ENCODE measurements at regions not wholly inside any gene's neighbourhood (a gene's known extent, or its start where the extent isn't known, plus 50 kb on each side); places are given as distances from the start of the nearest gene placed in this dataset.

DNA sequence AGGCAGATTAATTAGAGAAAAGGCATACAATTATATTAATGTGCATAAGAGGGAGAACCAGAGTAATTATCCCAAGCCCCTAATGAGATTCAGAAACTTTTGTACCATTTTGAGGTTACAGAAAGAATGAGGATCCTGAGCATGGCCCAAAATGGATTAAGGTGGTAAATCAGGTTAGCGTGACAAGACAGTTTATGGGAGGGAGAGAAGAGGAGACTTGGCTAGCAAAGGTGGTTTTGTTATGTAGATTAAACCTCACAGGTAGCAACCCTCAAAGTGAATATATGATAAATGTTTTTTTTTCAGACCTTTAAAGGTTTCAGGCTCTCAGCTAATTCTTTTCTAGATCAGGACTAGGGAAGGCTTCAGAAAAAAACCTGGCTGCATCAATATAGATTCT lies 781.8 kb downstream of the FAM133A start:
- Histone ChIP-seq H3K27me3 (replicated peaks in 1 of 7) (no peaks in the 10 kb centered on the region), H3K4me1 (no peaks in the 10 kb centered on the region), H3K27ac (no peak overlapping the region), H3K36me3 (no peaks in the 10 kb centered on the region), H3K9me3 (no peaks in the 10 kb centered on the region), H3K4me3 (no peak overlapping the region)
- TF ChIP-seq POLR2AphosphoS5 (IDR thresholded peaks at IDR 0.05) (no peak), POLR2A (IDR thresholded peaks at IDR 0.05) (no peak)
- TF ChIP-seq, protein P1, sequence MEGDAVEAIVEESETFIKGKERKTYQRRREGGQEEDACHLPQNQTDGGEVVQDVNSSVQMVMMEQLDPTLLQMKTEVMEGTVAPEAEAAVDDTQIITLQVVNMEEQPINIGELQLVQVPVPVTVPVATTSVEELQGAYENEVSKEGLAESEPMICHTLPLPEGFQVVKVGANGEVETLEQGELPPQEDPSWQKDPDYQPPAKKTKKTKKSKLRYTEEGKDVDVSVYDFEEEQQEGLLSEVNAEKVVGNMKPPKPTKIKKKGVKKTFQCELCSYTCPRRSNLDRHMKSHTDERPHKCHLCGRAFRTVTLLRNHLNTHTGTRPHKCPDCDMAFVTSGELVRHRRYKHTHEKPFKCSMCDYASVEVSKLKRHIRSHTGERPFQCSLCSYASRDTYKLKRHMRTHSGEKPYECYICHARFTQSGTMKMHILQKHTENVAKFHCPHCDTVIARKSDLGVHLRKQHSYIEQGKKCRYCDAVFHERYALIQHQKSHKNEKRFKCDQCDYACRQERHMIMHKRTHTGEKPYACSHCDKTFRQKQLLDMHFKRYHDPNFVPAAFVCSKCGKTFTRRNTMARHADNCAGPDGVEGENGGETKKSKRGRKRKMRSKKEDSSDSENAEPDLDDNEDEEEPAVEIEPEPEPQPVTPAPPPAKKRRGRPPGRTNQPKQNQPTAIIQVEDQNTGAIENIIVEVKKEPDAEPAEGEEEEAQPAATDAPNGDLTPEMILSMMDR (IDR thresholded peaks at IDR 0.05 in 8 of 11, conservative IDR thresholded peaks at IDR 0.05 in 3 of 11): no peak
- DNase-seq: no peak
- WGBS, 5 donors: 79 to 100% (median 89%) methylated on average over 1 of the region's 1 CpG
- intact Hi-C loops (cut with DNase I; ENCODE audit: low total_unique reads): no loop called here

DNA sequence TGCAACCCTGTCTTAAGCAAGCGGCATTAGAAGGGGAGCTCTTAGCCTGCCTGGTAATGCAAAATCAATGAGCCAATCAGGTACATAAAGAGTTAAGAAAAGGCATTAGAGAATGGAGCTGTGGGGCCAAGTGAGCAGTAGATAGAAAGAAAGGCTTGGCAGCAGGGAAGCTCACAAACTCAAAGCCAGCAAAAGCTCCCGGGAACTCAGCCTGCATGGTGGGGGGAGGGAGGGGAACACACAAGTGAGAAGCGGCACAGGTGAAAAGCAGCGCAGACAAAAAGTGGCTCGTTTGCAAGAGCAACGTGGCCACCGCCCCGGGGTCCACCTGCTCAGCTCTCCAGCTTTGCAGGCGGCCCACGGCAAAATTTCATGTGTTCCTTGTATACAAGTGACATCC lies 818.5 kb downstream of the FAM133A start:
- DNase-seq: no peak
- no peaks in the 10 kb centered on the region for H3K27me3 ChIP-seq (replicated peaks in 1 of 7)
- peaks cover 0 to 3% (median 0%) of the 10 kb centered on the region in 8 donors for H3K9me3 ChIP-seq
- no peaks in the 10 kb centered on the region for H3K36me3 ChIP-seq
- 30 to 69% (median 47%) methylated on average over 10 of the region's 10 CpGs for WGBS, 5 donors
- TF ChIP-seq POLR2A (IDR thresholded peaks at IDR 0.05) (no peak), POLR2AphosphoS5 (IDR thresholded peaks at IDR 0.05) (no peak)
- TF ChIP-seq, protein P1 (IDR thresholded peaks at IDR 0.05 in 8 of 11, conservative IDR thresholded peaks at IDR 0.05 in 3 of 11): no peak
- no peaks in the 10 kb centered on the region for H3K4me1 ChIP-seq
- no peak overlapping the region for H3K27ac ChIP-seq
- intact Hi-C loops (cut with DNase I; ENCODE audit: low total_unique reads): no loop called here
- H3K4me3 ChIP-seq: no peak overlapping the region

DNA sequence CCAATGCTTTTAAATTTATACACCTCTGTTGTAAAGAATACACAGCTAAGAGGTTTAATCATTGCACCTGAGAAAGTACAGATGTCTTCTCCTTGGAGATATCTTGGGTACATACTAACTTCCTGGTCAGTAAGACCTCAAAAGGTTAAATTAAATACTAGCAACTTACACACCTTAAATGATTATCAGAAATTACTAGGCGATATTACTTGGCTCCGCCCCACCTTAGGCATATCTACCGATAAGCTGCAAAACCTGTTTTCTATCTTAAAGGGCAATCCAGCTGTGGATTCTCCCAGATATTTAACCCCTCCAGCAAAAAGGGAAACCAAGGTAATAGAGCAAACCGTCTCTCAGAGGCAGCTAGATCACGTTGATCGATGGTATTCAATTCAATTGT lies 819.4 kb downstream of the FAM133A start:
- Histone ChIP-seq H3K27ac (no peak overlapping the region), H3K36me3 (no peaks in the 10 kb centered on the region), H3K27me3 (replicated peaks in 1 of 7) (no peaks in the 10 kb centered on the region), H3K9me3 (peaks cover 0 to 3% (median 0%) of the 10 kb centered on the region in 8 donors), H3K4me1 (no peaks in the 10 kb centered on the region), H3K4me3 (no peak overlapping the region)
- WGBS, 5 donors: 73 to 90% (median 81%) methylated on average over 6 of the region's 6 CpGs
- DNase-seq: no peak
- TF ChIP-seq POLR2AphosphoS5 (IDR thresholded peaks at IDR 0.05) (no peak), POLR2A (IDR thresholded peaks at IDR 0.05) (no peak)
- TF ChIP-seq, protein P1 (IDR thresholded peaks at IDR 0.05 in 8 of 11, conservative IDR thresholded peaks at IDR 0.05 in 3 of 11): no peak
- intact Hi-C loops (cut with DNase I; ENCODE audit: low total_unique reads): no loop called here

DNA sequence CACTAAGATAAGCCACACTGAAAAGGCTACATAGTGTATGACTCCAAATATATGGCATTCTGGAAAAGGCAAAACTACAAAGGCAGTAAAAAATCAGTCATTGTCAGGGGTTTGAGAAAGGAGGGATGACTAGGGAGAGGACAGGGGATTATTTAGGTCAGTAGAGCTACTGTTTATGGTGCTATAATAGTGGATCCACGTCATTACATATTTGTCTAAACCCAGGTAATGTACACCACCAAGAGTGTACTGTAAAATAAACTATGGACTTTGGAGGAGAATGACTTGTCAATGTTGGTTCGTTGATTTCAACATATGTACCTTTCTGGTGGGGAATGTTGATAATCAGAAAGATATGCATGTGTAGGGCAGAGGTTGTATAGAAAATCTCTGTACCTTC lies 837.6 kb downstream of the FAM133A start:
- Histone ChIP-seq H3K9me3 (no peaks in the 10 kb centered on the region), H3K36me3 (no peaks in the 10 kb centered on the region), H3K4me1 (no peaks in the 10 kb centered on the region), H3K27ac (no peak overlapping the region), H3K4me3 (no peak overlapping the region), H3K27me3 (replicated peaks in 1 of 7) (no peaks in the 10 kb centered on the region)
- WGBS, 5 donors: 38 to 62% (median 54%) methylated on average over 2 of the region's 2 CpGs
- TF ChIP-seq, protein P1 (IDR thresholded peaks at IDR 0.05 in 8 of 11, conservative IDR thresholded peaks at IDR 0.05 in 3 of 11): no peak
- TF ChIP-seq POLR2AphosphoS5 (IDR thresholded peaks at IDR 0.05) (no peak), POLR2A (IDR thresholded peaks at IDR 0.05) (no peak)
- intact Hi-C loops (cut with DNase I; ENCODE audit: low total_unique reads): no loop called here
- no peak for DNase-seq

All from spleen (tissue), 11 donors.